GM12872 (cell line): ENCODE measurements at regions not wholly inside any gene's neighbourhood (a gene's known extent, or its start where the extent isn't known, plus 50 kb on each side); places are given as distances from the start of the nearest gene placed in this dataset.

Experiments used
- CTCF ChIP-seq: IDR thresholded peaks from 3 replicates; pipeline ENCODE4 v1.5.1; 2011; ENCODE audit warnings: low read depth, mild to moderate bottlenecking, low read length, moderate library complexity; ENCODE audit not compliant: insufficient read depth

GRCh38 chr3:55341502-55342031 is 145.5 kb downstream of the WNT5A start:
- no peak for TF ChIP-seq CTCF

- TF ChIP-seq CTCF, result no peak
These were observed 147.3 kb downstream of the WNT5A start for GRCh38 chr3:55339819-55340218.

GRCh38 chr3:55339390-55339789 is 147.7 kb downstream of the WNT5A start:
- TF ChIP-seq CTCF, result no peak

- TF ChIP-seq CTCF, result no peak
These were observed 149.4 kb downstream of the WNT5A start for GRCh38 chr3:55337641-55338180.

GRCh38 chr3:55333923-55334322 is 153.2 kb downstream of the WNT5A start:
- no peak for TF ChIP-seq CTCF

- no peak for TF ChIP-seq CTCF
These were observed 154.1 kb downstream of the WNT5A start for GRCh38 chr3:55333046-55333445.

- TF ChIP-seq CTCF, result no peak
These were observed 154.9 kb downstream of the WNT5A start for GRCh38 chr3:55332176-55332575.
